ENCODE measurements at regions not wholly inside any gene's neighbourhood (a gene's known extent, or its start where the extent isn't known, plus 50 kb on each side); places are given as distances from the start of the nearest gene placed in this dataset.

DNA sequence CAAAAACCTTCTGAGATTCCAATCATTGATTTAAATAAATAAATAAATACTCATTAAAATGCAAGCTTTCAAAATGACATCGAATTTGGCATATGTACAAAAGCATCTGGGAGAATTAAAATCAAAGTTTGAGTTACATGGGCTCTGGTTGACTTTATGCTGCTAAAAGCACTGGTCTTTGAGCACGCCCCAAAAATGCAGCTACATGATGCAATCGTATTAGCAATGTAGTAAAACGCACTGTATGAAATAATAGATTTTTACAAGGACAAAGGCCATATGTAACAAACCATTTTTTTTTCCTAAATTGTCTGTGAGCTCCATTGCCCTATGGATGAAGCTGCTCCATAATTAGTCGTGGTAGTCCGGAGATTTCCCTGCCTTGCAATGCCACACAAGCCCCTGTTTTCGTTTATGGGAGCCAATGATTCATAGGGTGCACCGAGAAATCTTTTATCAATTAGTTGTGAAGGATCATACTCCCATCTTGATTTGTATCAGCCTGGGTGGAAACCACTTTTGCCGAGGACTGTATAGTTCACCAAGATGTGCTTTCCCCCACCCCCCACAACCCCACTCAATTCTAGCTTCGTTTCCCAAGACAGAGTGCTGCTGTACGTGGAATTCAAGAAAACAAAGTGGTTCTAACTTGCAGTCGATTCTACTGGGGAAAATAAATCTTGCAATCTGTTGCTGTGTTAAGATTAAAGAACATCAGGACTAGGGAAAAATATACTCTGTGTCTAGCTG lies 268.4 kb downstream of the IRS1 start:
- no peak for TF ChIP-seq TAF1 (IDR thresholded peaks at IDR 0.05; ENCODE audit: low read depth, low read length)
- no peak for DNase-seq (ENCODE audit: insufficient read length, low spot score)
- FAIRE-seq, result no peak

DNA sequence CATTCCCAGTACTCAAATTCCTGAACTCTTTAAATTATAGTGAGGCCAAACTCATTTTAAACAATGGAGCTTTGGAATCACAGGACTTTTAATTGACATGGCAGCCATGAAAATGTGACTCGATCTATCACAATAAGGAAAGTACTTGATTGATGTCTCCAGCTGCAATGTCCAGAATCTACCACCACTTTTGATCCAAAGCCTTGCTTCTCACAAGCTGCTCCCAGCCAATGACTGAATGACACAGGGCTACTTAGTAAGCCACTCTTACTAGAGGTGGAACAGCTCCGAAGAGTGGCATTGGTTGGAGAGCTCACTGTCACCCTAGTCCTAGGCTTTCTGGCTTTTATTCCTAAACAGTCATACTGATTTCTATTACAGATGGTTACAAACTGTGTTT lies 270.1 kb downstream of the IRS1 start:
- FAIRE-seq (no peak), DNase-seq (ENCODE audit: insufficient read length, low spot score) (no peak)
- TF ChIP-seq PAX5 (IDR thresholded peaks at IDR 0.05; ENCODE audit: insufficient read depth, low read length, severe bottlenecking), result no peak
- no peak for TF ChIP-seq POLR2A (IDR thresholded peaks at IDR 0.05; ENCODE audit: low read depth, low read length)
- TF ChIP-seq TAF1 (IDR thresholded peaks at IDR 0.05; ENCODE audit: low read depth, low read length), result no peak
- TF ChIP-seq SPI1 (IDR thresholded peaks at IDR 0.05; ENCODE audit: low read depth, low read length), result no peak
- TF ChIP-seq POU2F2 (IDR thresholded peaks at IDR 0.05; ENCODE audit: low read depth, low read length), result no peak
- TF ChIP-seq POLR2AphosphoS5 (IDR thresholded peaks at IDR 0.05; ENCODE audit: low read depth, low read length), result no peak

DNA sequence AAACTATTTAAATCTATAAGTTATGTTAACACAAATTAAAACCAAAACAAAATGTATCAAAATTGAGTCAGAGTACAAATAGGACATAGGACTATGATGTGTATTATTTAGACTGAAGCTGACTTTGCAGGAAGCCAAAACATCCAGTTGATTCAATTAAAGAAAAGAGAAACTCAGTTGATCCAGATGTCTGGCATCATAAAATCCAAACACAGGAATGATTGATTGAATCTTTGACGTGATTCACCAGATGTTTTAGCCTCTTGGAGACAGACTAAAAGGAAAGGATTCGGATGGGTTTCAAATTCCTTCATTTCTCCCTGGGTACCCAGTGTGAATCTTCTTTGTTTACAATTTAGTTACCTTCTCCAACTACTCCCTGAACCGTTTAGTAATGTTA lies 272.9 kb downstream of the IRS1 start:
- FAIRE-seq (no peak), DNase-seq (ENCODE audit: insufficient read length, low spot score) (no peak)
- TF ChIP-seq TAF1 (IDR thresholded peaks at IDR 0.05; ENCODE audit: low read depth, low read length), result no peak
- no peak for TF ChIP-seq POLR2A (IDR thresholded peaks at IDR 0.05; ENCODE audit: low read depth, low read length)
- no peak for TF ChIP-seq PAX5 (IDR thresholded peaks at IDR 0.05; ENCODE audit: insufficient read depth, low read length, severe bottlenecking)

DNA sequence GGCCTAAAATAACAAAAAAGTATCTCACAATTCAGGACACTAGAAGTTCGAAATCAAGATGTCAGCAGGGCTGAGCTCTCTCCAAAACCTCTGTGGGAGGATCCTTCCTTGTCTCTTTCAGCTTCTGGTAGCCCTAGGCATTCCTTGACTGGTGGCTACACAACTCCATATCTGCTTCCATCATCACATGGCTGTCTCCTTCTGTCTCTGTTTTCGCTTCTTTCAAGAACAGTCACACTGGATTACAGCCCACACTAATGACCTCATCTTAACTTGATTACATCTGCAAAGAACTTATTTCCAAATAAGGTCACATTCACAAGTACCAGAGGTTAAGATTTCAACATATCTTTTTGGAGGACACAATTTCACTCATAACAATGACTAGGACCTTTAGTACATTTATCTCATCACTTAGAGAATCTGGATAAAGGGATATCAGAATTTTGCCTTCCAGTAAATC lies 275.2 kb downstream of the IRS1 start:
- no peak for DNase-seq (ENCODE audit: insufficient read length, low spot score)
- no peak for FAIRE-seq
- TF ChIP-seq PAX5 (IDR thresholded peaks at IDR 0.05; ENCODE audit: insufficient read depth, low read length, severe bottlenecking) (no peak), POLR2A (IDR thresholded peaks at IDR 0.05; ENCODE audit: low read depth, low read length) (no peak), POLR2AphosphoS5 (IDR thresholded peaks at IDR 0.05; ENCODE audit: low read depth, low read length) (no peak), SPI1 (IDR thresholded peaks at IDR 0.05; ENCODE audit: low read depth, low read length) (no peak), POU2F2 (IDR thresholded peaks at IDR 0.05; ENCODE audit: low read depth, low read length) (no peak), TAF1 (IDR thresholded peaks at IDR 0.05; ENCODE audit: low read depth, low read length) (no peak)

DNA sequence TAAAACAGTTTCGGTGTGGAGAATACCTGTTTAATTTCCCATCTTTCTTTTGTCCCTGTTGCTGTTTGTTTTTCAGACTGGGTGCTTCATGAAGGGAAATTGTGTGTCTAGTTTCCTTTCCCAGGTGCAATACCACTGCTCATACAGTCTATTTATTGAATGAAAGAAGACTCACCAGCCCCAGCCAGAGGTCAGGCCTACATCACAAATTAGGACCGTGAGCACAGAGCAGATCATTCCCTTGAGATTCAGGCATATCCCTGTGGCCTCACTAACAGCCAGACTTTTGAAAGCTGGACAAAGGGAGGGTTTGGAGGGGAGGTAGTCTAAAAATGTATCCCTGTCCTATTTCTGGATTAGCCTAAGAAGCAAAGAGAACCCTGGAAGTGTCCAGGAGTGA lies 278.9 kb downstream of the IRS1 start:
- FAIRE-seq (no peak), DNase-seq (ENCODE audit: insufficient read length, low spot score) (no peak)
- TF ChIP-seq POLR2A (IDR thresholded peaks at IDR 0.05; ENCODE audit: low read depth, low read length) (no peak), SPI1 (IDR thresholded peaks at IDR 0.05; ENCODE audit: low read depth, low read length) (no peak), POLR2AphosphoS5 (IDR thresholded peaks at IDR 0.05; ENCODE audit: low read depth, low read length) (no peak), PAX5 (IDR thresholded peaks at IDR 0.05; ENCODE audit: insufficient read depth, low read length, severe bottlenecking) (no peak), POU2F2 (IDR thresholded peaks at IDR 0.05; ENCODE audit: low read depth, low read length) (no peak), TAF1 (IDR thresholded peaks at IDR 0.05; ENCODE audit: low read depth, low read length) (no peak)

DNA sequence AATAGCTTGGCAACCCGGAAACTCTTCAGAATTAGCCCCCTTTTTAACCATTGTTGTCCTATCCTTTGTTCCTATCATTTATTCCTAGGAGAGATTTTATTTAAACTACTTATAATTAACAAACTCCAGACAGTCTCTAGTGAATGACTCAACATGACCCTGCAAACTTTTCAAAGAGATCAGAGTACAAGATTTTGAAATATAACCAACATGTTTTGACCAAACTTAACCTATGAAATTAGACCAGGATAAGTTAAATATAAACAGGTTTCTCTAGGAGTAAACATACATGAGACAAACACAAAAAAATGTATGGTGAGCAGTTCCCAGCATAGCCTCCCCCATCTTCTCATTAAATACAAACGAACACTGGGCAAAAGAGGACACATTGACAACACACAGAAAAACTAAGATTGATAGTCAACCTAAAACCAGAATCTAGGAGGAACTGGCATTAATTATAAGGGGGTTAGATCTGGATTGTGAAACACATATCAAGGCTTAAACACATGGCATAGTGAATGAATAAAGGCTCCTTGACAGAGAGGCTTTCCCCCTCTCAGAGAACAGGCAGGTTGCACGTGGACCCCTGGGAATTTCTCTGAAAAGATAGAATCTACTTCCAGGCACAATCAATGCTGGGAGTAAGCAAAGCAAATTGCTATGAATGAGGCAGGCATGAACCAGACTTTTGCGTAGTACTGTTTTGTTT lies 284.1 kb downstream of the IRS1 start:
- FAIRE-seq (no peak), DNase-seq (ENCODE audit: insufficient read length, low spot score) (no peak)
- no peak for TF ChIP-seq POU2F2 (IDR thresholded peaks at IDR 0.05; ENCODE audit: low read depth, low read length)

DNA sequence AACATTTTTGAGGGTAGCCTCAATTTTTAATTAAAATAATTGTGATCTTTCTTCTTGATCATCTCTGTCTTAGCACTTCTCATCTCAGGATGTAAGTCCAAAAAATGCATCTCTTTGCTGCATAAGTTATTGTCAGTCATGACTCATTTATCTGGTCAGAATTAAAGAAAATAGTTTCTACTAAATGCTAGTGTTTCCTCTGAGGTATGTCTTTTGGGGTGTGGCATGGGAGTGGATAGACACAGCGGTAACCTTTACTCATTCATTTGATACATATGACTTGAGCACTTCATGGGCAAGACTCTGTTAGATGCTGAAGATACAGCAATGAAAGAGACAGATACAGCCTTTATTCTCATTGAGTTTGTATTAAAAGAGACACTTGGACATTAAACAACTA lies 284.7 kb downstream of the IRS1 start:
- FAIRE-seq (no peak), DNase-seq (ENCODE audit: insufficient read length, low spot score) (no peak)
- no peak for TF ChIP-seq PAX5 (IDR thresholded peaks at IDR 0.05; ENCODE audit: insufficient read depth, low read length, severe bottlenecking)
- no peak for TF ChIP-seq SPI1 (IDR thresholded peaks at IDR 0.05; ENCODE audit: low read depth, low read length)
- no peak for TF ChIP-seq POLR2AphosphoS5 (IDR thresholded peaks at IDR 0.05; ENCODE audit: low read depth, low read length)
- no peak for TF ChIP-seq POU2F2 (IDR thresholded peaks at IDR 0.05; ENCODE audit: low read depth, low read length)

DNA sequence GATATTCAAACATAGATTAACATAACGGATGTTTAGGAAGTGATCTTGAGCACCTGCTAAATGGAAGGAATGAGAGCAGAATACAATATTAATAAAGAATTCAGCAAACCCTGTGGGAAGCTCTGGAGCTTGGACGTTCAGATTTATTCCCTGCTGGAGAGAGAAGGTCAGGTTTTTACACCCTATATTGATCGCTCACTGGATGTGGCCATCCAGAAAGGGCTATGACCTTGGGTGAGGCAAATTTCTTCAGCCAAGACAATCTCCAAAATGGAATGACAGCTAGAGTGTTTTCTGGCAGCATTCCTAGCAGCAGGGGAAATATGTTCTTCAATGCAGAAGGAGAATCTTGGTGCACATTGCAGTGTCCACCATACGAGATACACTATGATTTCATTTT lies 288.3 kb downstream of the IRS1 start:
- no peak for DNase-seq (ENCODE audit: insufficient read length, low spot score)
- TF ChIP-seq SPI1 (IDR thresholded peaks at IDR 0.05; ENCODE audit: low read depth, low read length), result no peak
- TF ChIP-seq TAF1 (IDR thresholded peaks at IDR 0.05; ENCODE audit: low read depth, low read length), result no peak
- no peak for FAIRE-seq

DNA sequence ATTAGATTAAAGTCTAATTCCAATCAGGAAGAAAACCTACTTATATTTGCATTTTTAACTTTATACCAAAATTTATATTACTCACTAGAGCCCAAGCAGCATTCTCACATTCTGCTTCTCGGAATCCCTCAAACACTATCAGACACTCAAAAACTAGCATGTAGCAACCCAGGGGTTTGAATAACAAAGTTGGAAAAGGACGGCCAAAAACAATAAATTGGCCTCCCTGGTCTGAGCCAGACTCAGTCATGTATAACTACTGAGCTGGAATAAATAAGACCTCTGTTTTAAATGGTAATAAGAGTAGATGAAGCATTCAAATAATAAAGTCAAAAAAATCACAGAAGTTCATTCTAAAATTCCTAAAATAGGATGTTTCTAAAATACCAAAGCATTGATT lies 290.9 kb downstream of the IRS1 start:
- DNase-seq (ENCODE audit: insufficient read length, low spot score) (no peak), FAIRE-seq (no peak)
- TF ChIP-seq POLR2AphosphoS5 (IDR thresholded peaks at IDR 0.05; ENCODE audit: low read depth, low read length), result no peak
- no peak for TF ChIP-seq PAX5 (IDR thresholded peaks at IDR 0.05; ENCODE audit: insufficient read depth, low read length, severe bottlenecking)
- TF ChIP-seq TAF1 (IDR thresholded peaks at IDR 0.05; ENCODE audit: low read depth, low read length), result no peak
- no peak for TF ChIP-seq SPI1 (IDR thresholded peaks at IDR 0.05; ENCODE audit: low read depth, low read length)
- TF ChIP-seq POLR2A (IDR thresholded peaks at IDR 0.05; ENCODE audit: low read depth, low read length), result no peak
- TF ChIP-seq POU2F2 (IDR thresholded peaks at IDR 0.05; ENCODE audit: low read depth, low read length), result no peak

DNA sequence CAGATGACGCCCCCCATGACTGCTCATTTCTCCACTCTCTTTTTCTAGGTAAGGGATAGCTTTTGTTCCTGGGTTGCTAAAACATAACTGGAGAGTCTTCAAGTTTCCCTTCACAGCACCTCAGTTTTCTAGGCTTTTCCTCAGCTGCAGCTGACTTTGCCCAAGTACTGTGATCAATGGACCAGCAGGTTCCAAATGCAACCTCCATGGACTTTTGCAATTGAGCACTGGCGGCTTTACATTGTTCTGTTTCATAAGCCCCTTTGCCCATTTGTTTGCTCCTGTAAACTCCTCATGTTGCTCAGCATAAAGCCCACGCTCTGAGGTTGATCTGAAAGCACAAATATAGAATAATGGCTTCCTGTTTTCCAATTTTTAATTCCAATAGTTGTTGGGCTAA lies 291.6 kb downstream of the IRS1 start:
- FAIRE-seq (no peak), DNase-seq (ENCODE audit: insufficient read length, low spot score) (no peak)
- TF ChIP-seq SPI1 (IDR thresholded peaks at IDR 0.05; ENCODE audit: low read depth, low read length) (no peak), POLR2A (IDR thresholded peaks at IDR 0.05; ENCODE audit: low read depth, low read length) (no peak), TAF1 (IDR thresholded peaks at IDR 0.05; ENCODE audit: low read depth, low read length) (no peak), PAX5 (IDR thresholded peaks at IDR 0.05; ENCODE audit: insufficient read depth, low read length, severe bottlenecking) (no peak), POLR2AphosphoS5 (IDR thresholded peaks at IDR 0.05; ENCODE audit: low read depth, low read length) (no peak), POU2F2 (IDR thresholded peaks at IDR 0.05; ENCODE audit: low read depth, low read length) (no peak)
